ENCODE measurements at regions not wholly inside any gene's neighbourhood (a gene's known extent, or its start where the extent isn't known, plus 50 kb on each side); places are given as distances from the start of the nearest gene placed in this dataset.

DNA sequence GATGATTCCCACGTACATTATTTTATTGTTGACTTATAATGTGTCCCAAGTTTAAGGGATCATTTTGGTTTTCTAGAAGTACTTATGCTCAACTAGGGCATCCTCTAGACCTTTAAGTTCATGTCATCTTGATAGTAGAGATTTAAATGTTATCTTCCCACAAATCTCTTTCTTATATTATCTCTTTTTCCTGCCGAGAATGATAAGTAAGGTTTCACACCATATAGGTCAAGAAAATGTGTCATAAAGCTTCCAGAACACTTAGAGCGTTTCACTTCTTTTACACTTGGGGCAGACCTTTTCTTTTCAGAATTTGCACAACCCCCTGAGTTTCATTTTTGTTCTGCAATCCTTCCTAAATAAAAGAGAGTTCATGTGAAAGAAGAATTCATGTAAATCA lies 142.0 kb upstream of the CBLB start:
- no peak for TF ChIP-seq POU2F2 (IDR thresholded peaks at IDR 0.05; ENCODE audit: low read depth, low read length)
- TF ChIP-seq POLR2AphosphoS5 (IDR thresholded peaks at IDR 0.05; ENCODE audit: low read depth, low read length) = no peak
- no peak for TF ChIP-seq PAX5 (IDR thresholded peaks at IDR 0.05; ENCODE audit: insufficient read depth, low read length, severe bottlenecking)
- no peak for TF ChIP-seq TAF1 (IDR thresholded peaks at IDR 0.05; ENCODE audit: low read depth, low read length)
- no peak for TF ChIP-seq POLR2A (IDR thresholded peaks at IDR 0.05; ENCODE audit: low read depth, low read length)
- no peak for TF ChIP-seq SPI1 (IDR thresholded peaks at IDR 0.05; ENCODE audit: low read depth, low read length)
- no peak for FAIRE-seq

GRCh38 chr3:106013971-106014370 lies 145.2 kb upstream of the CBLB start:
- TF ChIP-seq SPI1 (IDR thresholded peaks at IDR 0.05; ENCODE audit: low read depth, low read length) = no peak
- no peak for TF ChIP-seq POLR2A (IDR thresholded peaks at IDR 0.05; ENCODE audit: low read depth, low read length)
- no peak for TF ChIP-seq PAX5 (IDR thresholded peaks at IDR 0.05; ENCODE audit: insufficient read depth, low read length, severe bottlenecking)
- no peak for TF ChIP-seq TAF1 (IDR thresholded peaks at IDR 0.05; ENCODE audit: low read depth, low read length)
- TF ChIP-seq POLR2AphosphoS5 (IDR thresholded peaks at IDR 0.05; ENCODE audit: low read depth, low read length) = no peak
- TF ChIP-seq POU2F2 (IDR thresholded peaks at IDR 0.05; ENCODE audit: low read depth, low read length) = no peak
- FAIRE-seq (no peak), DNase-seq (ENCODE audit: insufficient read length, low spot score) (no peak)

More for the DNA sequence above, 142.0 kb upstream of the CBLB start:
- DNase-seq (ENCODE audit: insufficient read length, low spot score) = no peak

- no peak for FAIRE-seq
- no peak for DNase-seq (ENCODE audit: insufficient read length, low spot score)
- TF ChIP-seq POU2F2 (IDR thresholded peaks at IDR 0.05; ENCODE audit: low read depth, low read length) (no peak), PAX5 (IDR thresholded peaks at IDR 0.05; ENCODE audit: insufficient read depth, low read length, severe bottlenecking) (no peak), SPI1 (IDR thresholded peaks at IDR 0.05; ENCODE audit: low read depth, low read length) (no peak), POLR2A (IDR thresholded peaks at IDR 0.05; ENCODE audit: low read depth, low read length) (no peak), POLR2AphosphoS5 (IDR thresholded peaks at IDR 0.05; ENCODE audit: low read depth, low read length) (no peak), TAF1 (IDR thresholded peaks at IDR 0.05; ENCODE audit: low read depth, low read length) (no peak)
Measured at GRCh38 chr3:106014518-106014917, 145.7 kb upstream of the CBLB start.

GRCh38 chr3:106014971-106015370 lies 146.2 kb upstream of the CBLB start:
- FAIRE-seq (no peak), DNase-seq (ENCODE audit: insufficient read length, low spot score) (no peak)
- no peak for TF ChIP-seq POU2F2 (IDR thresholded peaks at IDR 0.05; ENCODE audit: low read depth, low read length)
- TF ChIP-seq TAF1 (IDR thresholded peaks at IDR 0.05; ENCODE audit: low read depth, low read length) = no peak
- no peak for TF ChIP-seq SPI1 (IDR thresholded peaks at IDR 0.05; ENCODE audit: low read depth, low read length)
- no peak for TF ChIP-seq POLR2A (IDR thresholded peaks at IDR 0.05; ENCODE audit: low read depth, low read length)
- no peak for TF ChIP-seq PAX5 (IDR thresholded peaks at IDR 0.05; ENCODE audit: insufficient read depth, low read length, severe bottlenecking)

DNA sequence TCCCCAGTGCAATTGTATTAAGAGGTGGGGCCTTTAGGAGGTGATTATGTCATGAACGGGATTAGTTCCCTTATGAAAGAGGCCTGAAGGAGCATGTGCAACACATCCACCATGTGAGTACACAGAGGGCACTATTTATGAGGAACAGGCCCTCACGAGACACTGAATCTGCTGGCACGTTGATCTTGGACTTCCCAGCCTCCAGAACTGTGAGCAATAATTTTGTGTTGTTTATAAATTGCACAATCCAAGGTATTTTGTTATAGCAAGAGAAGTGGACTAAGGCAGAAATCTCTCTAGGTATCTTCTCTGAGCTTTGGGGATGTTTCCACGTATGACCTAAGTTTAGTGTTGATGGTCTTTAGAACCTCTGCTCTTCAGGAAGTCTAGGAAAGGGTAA lies 149.3 kb upstream of the CBLB start:
- TF ChIP-seq POLR2A (IDR thresholded peaks at IDR 0.05; ENCODE audit: low read depth, low read length) = no peak
- no peak for TF ChIP-seq PAX5 (IDR thresholded peaks at IDR 0.05; ENCODE audit: insufficient read depth, low read length, severe bottlenecking)
- no peak for TF ChIP-seq TAF1 (IDR thresholded peaks at IDR 0.05; ENCODE audit: low read depth, low read length)
- TF ChIP-seq POU2F2 (IDR thresholded peaks at IDR 0.05; ENCODE audit: low read depth, low read length) = no peak
- no peak for TF ChIP-seq POLR2AphosphoS5 (IDR thresholded peaks at IDR 0.05; ENCODE audit: low read depth, low read length)
- no peak for TF ChIP-seq SPI1 (IDR thresholded peaks at IDR 0.05; ENCODE audit: low read depth, low read length)
- no peak for DNase-seq (ENCODE audit: insufficient read length, low spot score)
- no peak for FAIRE-seq

DNA sequence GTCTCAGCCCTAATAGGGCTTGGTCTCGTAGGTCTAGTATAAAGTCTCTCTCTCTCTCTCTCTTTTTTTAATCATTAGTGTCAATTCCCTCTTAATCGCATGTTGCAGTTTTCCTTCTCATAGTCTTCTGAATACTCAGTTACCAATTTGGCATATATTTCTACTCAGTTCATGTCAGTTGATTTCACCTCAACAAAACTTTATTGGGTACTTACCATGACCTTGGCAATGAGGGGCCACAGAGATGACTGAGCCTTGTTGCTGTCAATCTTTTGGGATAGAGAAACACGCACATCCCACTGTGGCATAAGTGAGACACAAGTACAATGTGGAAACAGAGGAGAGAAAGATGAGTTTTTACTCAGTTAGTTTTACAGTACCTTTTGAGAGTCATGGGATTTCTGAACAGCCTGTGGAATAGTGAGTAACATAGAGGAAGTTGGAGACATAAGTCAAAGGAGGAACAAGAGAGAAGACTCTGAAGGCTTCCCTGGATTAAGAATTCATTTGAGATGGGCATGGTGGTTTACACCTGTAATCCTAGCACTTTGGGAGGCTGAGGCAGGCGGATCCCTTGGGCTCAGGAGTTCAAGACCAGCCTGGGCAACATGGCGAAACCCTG lies 150.2 kb upstream of the CBLB start:
- FAIRE-seq (no peak), DNase-seq (ENCODE audit: insufficient read length, low spot score) (no peak)
- TF ChIP-seq TAF1 (IDR thresholded peaks at IDR 0.05; ENCODE audit: low read depth, low read length) (no peak), POLR2A (IDR thresholded peaks at IDR 0.05; ENCODE audit: low read depth, low read length) (no peak), POU2F2 (IDR thresholded peaks at IDR 0.05; ENCODE audit: low read depth, low read length) (no peak), POLR2AphosphoS5 (IDR thresholded peaks at IDR 0.05; ENCODE audit: low read depth, low read length) (no peak), SPI1 (IDR thresholded peaks at IDR 0.05; ENCODE audit: low read depth, low read length) (no peak), PAX5 (IDR thresholded peaks at IDR 0.05; ENCODE audit: insufficient read depth, low read length, severe bottlenecking) (no peak)

- FAIRE-seq (peak; percentile 52), DNase-seq (ENCODE audit: insufficient read length, low spot score) (no peak)
- no peak for TF ChIP-seq POLR2AphosphoS5 (IDR thresholded peaks at IDR 0.05; ENCODE audit: low read depth, low read length)
- TF ChIP-seq TAF1 (IDR thresholded peaks at IDR 0.05; ENCODE audit: low read depth, low read length) = no peak
- TF ChIP-seq POU2F2 (IDR thresholded peaks at IDR 0.05; ENCODE audit: low read depth, low read length) = no peak
- no peak for TF ChIP-seq POLR2A (IDR thresholded peaks at IDR 0.05; ENCODE audit: low read depth, low read length)
- TF ChIP-seq PAX5 (IDR thresholded peaks at IDR 0.05; ENCODE audit: insufficient read depth, low read length, severe bottlenecking) = no peak
- TF ChIP-seq SPI1 (IDR thresholded peaks at IDR 0.05; ENCODE audit: low read depth, low read length) = no peak
Measured at GRCh38 chr3:106022913-106023312, 154.1 kb upstream of the CBLB start.

GRCh38 chr3:106025151-106025722 lies 156.4 kb upstream of the CBLB start:
- TF ChIP-seq PAX5 (IDR thresholded peaks at IDR 0.05; ENCODE audit: insufficient read depth, low read length, severe bottlenecking) = no peak
- TF ChIP-seq SPI1 (IDR thresholded peaks at IDR 0.05; ENCODE audit: low read depth, low read length) = no peak
- TF ChIP-seq POLR2A (IDR thresholded peaks at IDR 0.05; ENCODE audit: low read depth, low read length) = no peak
- no peak for TF ChIP-seq POLR2AphosphoS5 (IDR thresholded peaks at IDR 0.05; ENCODE audit: low read depth, low read length)
- TF ChIP-seq POU2F2 (IDR thresholded peaks at IDR 0.05; ENCODE audit: low read depth, low read length) = no peak
- FAIRE-seq = peak; percentile 52
- DNase-seq (ENCODE audit: insufficient read length, low spot score) = no peak

GRCh38 chr3:106029954-106030626 lies 161.3 kb upstream of the CBLB start:
- FAIRE-seq (no peak), DNase-seq (ENCODE audit: insufficient read length, low spot score) (no peak)
- no peak for TF ChIP-seq PAX5 (IDR thresholded peaks at IDR 0.05; ENCODE audit: insufficient read depth, low read length, severe bottlenecking)
- TF ChIP-seq POLR2A (IDR thresholded peaks at IDR 0.05; ENCODE audit: low read depth, low read length) = no peak
- no peak for TF ChIP-seq SPI1 (IDR thresholded peaks at IDR 0.05; ENCODE audit: low read depth, low read length)
- TF ChIP-seq TAF1 (IDR thresholded peaks at IDR 0.05; ENCODE audit: low read depth, low read length) = no peak
- no peak for TF ChIP-seq POU2F2 (IDR thresholded peaks at IDR 0.05; ENCODE audit: low read depth, low read length)
- no peak for TF ChIP-seq POLR2AphosphoS5 (IDR thresholded peaks at IDR 0.05; ENCODE audit: low read depth, low read length)

Data from GM12891 (cell line).